GM12878 (cell line): ENCODE measurements at regions not wholly inside any gene's neighbourhood (a gene's known extent, or its start where the extent isn't known, plus 50 kb on each side); places are given as distances from the start of the nearest gene placed in this dataset.

Source experiments
- ATAC-seq: fragments of 200-7000 bp; cut with Tn5 transposase; 3 replicates; pipeline ENCODE4 v1.9.1; 2020; ENCODE audit warnings: mild to moderate bottlenecking, moderate library complexity
- BruUV-seq: library from RNA; stranded (reverse); fragments of 400-500 nt; replicated peaks from 2 replicates; lab custom pipeline; 2021; lab: Mats Ljungman, UMichigan
- CTCF ChIA-PET: fragments of 300-600 bp; sonication (Branson Sonifier 250); formaldehyde crosslinking; extraction: SDS; loops from one replicate; lab custom pipeline; 2021; ENCODE audit warnings: inconsistent platforms; lab: Yijun Ruan, JAX
- POLR2A ChIA-PET: fragments of 350-600 bp; formaldehyde crosslinking; extraction: SDS; loops from one replicate; lab custom pipeline; 2021; ENCODE audit warnings: inconsistent platforms; lab: Charles Lee
- RAD21 ChIA-PET: fragments of 300-600 bp; sonication (Branson Sonifier 250); formaldehyde crosslinking; loops from one replicate; lab custom pipeline; 2023; ENCODE audit warnings: antibody characterized with exemption; ENCODE audit not compliant: unreplicated experiment; lab: Charles Lee
- SMC1A ChIA-PET: fragments of 300-600 bp; sonication (Branson Sonifier 250); formaldehyde crosslinking; loops from one replicate; lab custom pipeline; 2023; ENCODE audit not compliant: unreplicated experiment, uncharacterized antibody; lab: Charles Lee
- DNase-seq: peaks from one replicate; pipeline ENCODE4 v3.0.0-alpha.2; 2011; ENCODE audit warnings: low read depth, low spot score
- FAIRE-seq: peaks from 3 replicates; lab custom pipeline; 2011; peaks lifted over from hg19 to GRCh38; lab: Jason Lieb, UNC
- H2AFZ ChIP-seq: 2 replicates; pipeline ENCODE4 v1.6.0; 2011; ENCODE audit warnings: low read depth, low read length, control low read depth; ENCODE audit not compliant: control insufficient read depth
- H3K27ac ChIP-seq: 2 replicates; pipeline ENCODE4 v1.5.1; 2011; ENCODE audit warnings: control low read depth; ENCODE audit not compliant: control insufficient read depth, insufficient read depth
- H3K27me3 ChIP-seq, 2 experiments: replicated peaks in 1 of 2; 2 replicates each; pipeline versions ENCODE4 v1.6.0 to v1.6.1; 2011; ENCODE audit warnings: low read length in 1 of 2; ENCODE audit not compliant: control insufficient read depth in 2 of 2, insufficient read depth in 2 of 2
- H3K36me3 ChIP-seq, 2 experiments: 2 replicates each; pipeline ENCODE4 v1.5.1; 2011; ENCODE audit warnings: low read length in 1 of 2; ENCODE audit not compliant: control insufficient read depth in 2 of 2, insufficient read depth in 2 of 2
- H3K4me1 ChIP-seq: 2 replicates; pipeline ENCODE4 v1.6.1; 2011; ENCODE audit warnings: mild to moderate bottlenecking, low read length, moderate library complexity, mixed read lengths; ENCODE audit not compliant: control insufficient read depth, insufficient read depth
- H3K4me2 ChIP-seq: 2 replicates; pipeline ENCODE4 v1.6.0; 2011; ENCODE audit warnings: control low read depth; ENCODE audit not compliant: control insufficient read depth, insufficient read depth
- H3K4me3 ChIP-seq: fragments of 200-600 bp; sonication (generic); 2 replicates; pipeline ENCODE4 v1.5.1; 2016
- H3K79me2 ChIP-seq: 2 replicates; pipeline ENCODE4 v1.6.0; 2011; ENCODE audit warnings: low read length; ENCODE audit not compliant: control insufficient read depth, insufficient read depth
- H3K9ac ChIP-seq: 2 replicates; pipeline ENCODE4 v1.8.0; 2011; ENCODE audit warnings: low read length, control low read depth, mixed read lengths; ENCODE audit not compliant: control insufficient read depth, insufficient read depth
- H3K9me3 ChIP-seq: replicated peaks from 3 replicates; pipeline ENCODE4 v1.5.1; 2011; ENCODE audit warnings: mild to moderate bottlenecking, low read length; ENCODE audit not compliant: control insufficient read depth, insufficient read depth
- H4K20me1 ChIP-seq: 2 replicates; pipeline ENCODE4 v1.6.0; 2011; ENCODE audit not compliant: control insufficient read depth, insufficient read depth
- ELK1 ChIP-seq: IDR thresholded peaks from 2 replicates; pipeline ENCODE4 v1.6.1; 2012; ENCODE audit warnings: low read depth, low read length, improper control_type of control experiment
- HDAC6 ChIP-seq: fragments of 200-600 bp; sonication (generic); IDR thresholded peaks from one replicate; pipeline ENCODE4 v1.8.0; 2017; ENCODE audit warnings: antibody characterized with exemption; ENCODE audit not compliant: unreplicated experiment
- IRF4 ChIP-seq: IDR thresholded peaks from 2 replicates; pipeline ENCODE4 v1.6.1; 2011; ENCODE audit warnings: low read depth, low read length
- PRDM15 ChIP-seq: fragments of 450-650 bp; formaldehyde crosslinking; IDR thresholded peaks from 2 replicates; pipeline ENCODE4 v1.4.0; 2020; ENCODE audit warnings: mild to moderate bottlenecking, moderate library complexity
- SMARCA5 ChIP-seq: fragments of 450-650 bp; IDR thresholded peaks from 2 replicates; pipeline ENCODE4 v1.6.1; 2017; ENCODE audit warnings: mild to moderate bottlenecking
- WGBS: methylation state at CpG from one replicate; pipeline ENCODE4 v1.1.6; 2016; ENCODE audit warnings: low lambda C conversion rate; ENCODE audit not compliant: insufficient replicate concordance, insufficient coverage; ENCODE audit errors: missing lambda C conversion rate; 5-methylcytosine and 5-hydroxymethylcytosine counted together
- in situ Hi-C: fragments of 300-500 bp; cut with MboI; formaldehyde crosslinking; loops from 9 replicates; pipeline ENCODE4 v1.14.3; 2018; ENCODE audit warnings: mixed read lengths
- intact Hi-C: fragments of 100-400 bp; cut with micrococcal nuclease; formaldehyde crosslinking; loops from one replicate; pipeline ENCODE4 v1.14.2; 2022; ENCODE audit not compliant: unreplicated experiment

- Histone ChIP-seq H3K27ac (no peak overlapping the region), H4K20me1 (no peaks in the 10 kb centered on the region), H3K4me2 (no peak overlapping the region), H3K27me3 (no peaks in the 10 kb centered on the region), H3K9ac (no peak overlapping the region), H3K79me2 (no peaks in the 10 kb centered on the region), H2AFZ (no peak overlapping the region), H3K9me3 (no peaks in the 10 kb centered on the region), H3K4me3 (no peak overlapping the region), H3K4me1 (no peaks in the 10 kb centered on the region; the same call in 1 of the 2 replicates), H3K36me3 (no peaks in the 10 kb centered on the region)
- ATAC-seq = no peak
- RAD21 ChIA-PET = no interaction called here
- SMC1A ChIA-PET = interaction anchor here (2.0 kb wide), 1 partner anchor 19 kb away, joined by 5 read pairs; no protein-coding TSS in a partner anchor
- CTCF ChIA-PET = no interaction called here
- in situ Hi-C loops (no loop called here), intact Hi-C loops (no loop called here)
- no peak for DNase-seq
- 60% methylated on average over 8 of the region's 8 CpGs for WGBS
- no peak for TF ChIP-seq IRF4
- TF ChIP-seq PRDM15 = no peak
- TF ChIP-seq HDAC6 = no peak
- TF ChIP-seq SMARCA5 = no peak
- TF ChIP-seq ELK1 = no peak
- TF ChIP-seq, all 136 proteins: peak for 0
- no peak for FAIRE-seq
- POLR2A ChIA-PET = no interaction called here
- BruUV-seq = no TSS peak
Observed at GRCh38 chr2:733495-733894, 56.3 kb upstream of the TMEM18 start.
